B cell (primary cell): ENCODE measurements at regions not wholly inside any gene's neighbourhood (a gene's known extent, or its start where the extent isn't known, plus 50 kb on each side); places are given as distances from the start of the nearest gene placed in this dataset.

Source experiments
- ATAC-seq: fragments of 200-7000 bp; cut with Tn5 transposase; one replicate; pipeline ENCODE4 v1.10.0; 2021; ENCODE audit warnings: low read depth, mild to moderate bottlenecking, moderate number of reproducible peaks, moderate library complexity
- CTCF ChIA-PET: fragments of 350-600 bp; sonication (Branson Sonifier 250); formaldehyde crosslinking; loops from one replicate; lab custom pipeline; 2021; ENCODE audit warnings: antibody characterized with exemption, inconsistent platforms; lab: Charles Lee
- POLR2A ChIA-PET: fragments of 350-600 bp; sonication (Branson Sonifier 250); formaldehyde crosslinking; loops from one replicate; lab custom pipeline; 2021; ENCODE audit warnings: antibody characterized with exemption; lab: Charles Lee
- DNase-seq: peaks from one replicate; pipeline ENCODE4 v3.0.0; 2013
- H2AFZ ChIP-seq: 2 replicates; pipeline ENCODE4 v1.6.1; 2012; ENCODE audit warnings: mild to moderate bottlenecking, low read depth, low read length; ENCODE audit not compliant: insufficient read depth, poor library complexity, severe bottlenecking
- H3K27ac ChIP-seq, 2 donors: 1 replicate in 1 of 2; 2 replicates in 1 of 2; pipeline ENCODE4 v1.5.1; 2012 to 2013; ENCODE audit warnings: low read length in 2 of 2, mild to moderate bottlenecking in 2 of 2, moderate library complexity in 1 of 2
- H3K27me3 ChIP-seq, 4 experiments: fragments of 200-600 bp in 1 of 4; sonication (generic) in 1 of 4; replicated peaks in 1 of 4; 1 replicate in 2 of 4; 2 replicates in 2 of 4; pipeline versions ENCODE4 v1.6.1 to v1.7.0; 2013 to 2016; ENCODE audit warnings: low read length in 3 of 4, mild to moderate bottlenecking in 2 of 4, mixed read lengths in 1 of 4, moderate library complexity in 1 of 4; ENCODE audit not compliant: insufficient read depth in 4 of 4, control insufficient read depth in 3 of 4; ENCODE audit errors: control extremely low read depth in 1 of 4
- H3K36me3 ChIP-seq, 2 experiments: replicated peaks in 1 of 2; 1 replicate in 1 of 2; 2 replicates in 1 of 2; pipeline versions ENCODE4 v1.6.1 to v1.7.1; 2013; ENCODE audit warnings: low read length in 1 of 2; ENCODE audit not compliant: insufficient read depth in 2 of 2, control insufficient read depth in 1 of 2; ENCODE audit errors: control extremely low read depth in 1 of 2, extremely low read depth in 1 of 2
- H3K4me1 ChIP-seq, 2 donors: fragments of 200-600 bp in 1 of 2; sonication (generic) in 1 of 2; 1 replicate in 1 of 2; 2 replicates in 1 of 2; pipeline versions ENCODE4 v1.5.1 to v1.6.1; 2013 to 2017; ENCODE audit warnings: low read length in 2 of 2; ENCODE audit not compliant: control insufficient read depth in 2 of 2, insufficient read depth in 2 of 2
- H3K4me2 ChIP-seq: replicated peaks from 2 replicates; pipeline ENCODE3; 2012; ENCODE audit warnings: mild to moderate bottlenecking, low read depth, low read length; ENCODE audit not compliant: poor library complexity, severe bottlenecking
- H3K4me3 ChIP-seq, 5 experiments: fragments of 200-600 bp in 1 of 5; sonication (generic) in 1 of 5; 1 replicate in 3 of 5; 2 replicates in 2 of 5; pipeline versions ENCODE4 v1.5.1 to v1.7.0; 2011 to 2016; ENCODE audit warnings: low read length in 4 of 5, mild to moderate bottlenecking in 4 of 5, low read depth in 2 of 5, control low read depth in 1 of 5, moderate library complexity in 1 of 5; ENCODE audit not compliant: insufficient read depth in 1 of 5; ENCODE audit errors: control extremely low read depth in 1 of 5, extremely low read depth in 1 of 5
- H3K79me2 ChIP-seq: fragments of 200-600 bp; sonication (generic); one replicate; pipeline ENCODE4 v1.6.0; 2016; ENCODE audit warnings: low read length; ENCODE audit not compliant: control insufficient read depth, insufficient read depth
- H3K9ac ChIP-seq: fragments of 200-600 bp; sonication (generic); 2 replicates; pipeline ENCODE4 v1.6.1; 2017; ENCODE audit warnings: mild to moderate bottlenecking, low read length, moderate library complexity
- H3K9me3 ChIP-seq, 3 donors: one replicate each; pipeline versions ENCODE4 v1.6.1 to v1.7.1; 2013; ENCODE audit warnings: low read length in 2 of 3; ENCODE audit not compliant: control insufficient read depth in 2 of 3, insufficient read depth in 1 of 3; ENCODE audit errors: control extremely low read depth in 1 of 3
- H4K20me1 ChIP-seq: 2 replicates; pipeline ENCODE4 v1.6.0; 2012; ENCODE audit warnings: mild to moderate bottlenecking, low read length; ENCODE audit not compliant: insufficient read depth, control insufficient read depth, poor library complexity, severe bottlenecking
- H3K27ac Mint-ChIP-seq: one replicate; pipeline ENCODE4 v1.8.0; 2021; ENCODE audit warnings: mixed read lengths
- H3K27me3 Mint-ChIP-seq: one replicate; pipeline ENCODE4 v1.8.0; 2021; ENCODE audit warnings: mixed read lengths
- H3K4me1 Mint-ChIP-seq: one replicate; pipeline ENCODE4 v1.8.0; 2021; ENCODE audit warnings: mixed read lengths
- H3K4me3 Mint-ChIP-seq: one replicate; pipeline ENCODE4 v1.8.0; 2021; ENCODE audit warnings: mixed read lengths
- H3K9me3 Mint-ChIP-seq: one replicate; pipeline ENCODE4 v1.8.0; 2022; ENCODE audit warnings: mixed read lengths; ENCODE audit not compliant: insufficient read depth
- CTCF ChIP-seq: fragments of 200-600 bp; IDR thresholded peaks from one replicate; pipeline ENCODE4 v1.8.0; 2022; ENCODE audit warnings: antibody characterized with exemption, mild to moderate bottlenecking
- EZH2 ChIP-seq: IDR thresholded peaks from 2 replicates; pipeline ENCODE4 v1.6.1; 2012; ENCODE audit warnings: borderline replicate concordance, low read depth, mild to moderate bottlenecking, moderate library complexity, low read length; ENCODE audit not compliant: insufficient read depth, poor library complexity, severe bottlenecking
- WGBS: methylation state at CpG from one replicate; pipeline ENCODE4 v1.1.5; 2013; ENCODE audit warnings: missing lambda C conversion rate; ENCODE audit not compliant: insufficient coverage; 5-methylcytosine and 5-hydroxymethylcytosine counted together
- intact Hi-C: fragments of 100-400 bp; cut with micrococcal nuclease; formaldehyde crosslinking; loops from one replicate; pipeline ENCODE4 v1.10.0; 2022

DNA sequence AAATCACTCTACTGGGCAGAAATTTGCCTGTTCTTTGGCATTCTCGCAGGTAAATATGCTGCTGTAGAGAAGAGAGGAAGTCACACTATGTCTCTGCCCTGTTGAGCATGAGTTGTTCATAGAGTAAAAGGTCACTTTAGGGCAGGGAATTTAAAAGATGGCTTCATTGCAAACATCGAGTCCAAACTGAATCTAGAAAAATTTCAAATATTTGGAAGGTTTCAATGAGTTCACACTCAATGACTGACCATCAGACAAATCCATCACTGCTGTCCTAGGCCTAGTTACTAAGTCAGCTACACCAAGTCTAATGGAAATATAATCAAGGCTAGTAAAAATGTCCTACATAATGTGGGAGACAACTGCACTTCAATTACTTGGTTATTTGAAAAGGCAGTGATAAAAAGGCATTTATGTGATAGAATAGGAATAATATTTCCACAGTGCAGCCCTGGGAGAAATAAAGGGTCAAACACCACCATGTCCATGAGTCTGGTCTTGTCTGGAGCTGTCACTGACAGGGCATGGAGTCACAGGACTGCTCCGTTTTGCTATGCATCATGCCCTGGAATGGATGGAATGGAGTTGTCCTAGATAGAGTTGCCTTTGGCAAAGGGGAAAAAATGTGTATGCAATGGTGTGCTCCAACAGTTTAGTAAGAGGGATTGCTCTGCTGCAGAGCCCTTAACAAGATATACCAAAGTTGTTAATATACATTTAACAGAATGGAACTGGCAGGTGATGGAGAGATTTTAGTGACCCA, 218.5 kb upstream of the DAPK1 start:
- CTCF ChIA-PET = no interaction called here
- Mint-ChIP-seq H3K4me1 (no peaks in the 10 kb centered on the region), H3K27me3 (peaks cover 4% of the 10 kb centered on the region), H3K4me3 (no peak overlapping the region), H3K27ac (no peak overlapping the region), H3K9me3 (no peaks in the 10 kb centered on the region)
- Histone ChIP-seq H3K4me2 (no peak overlapping the region), H2AFZ (no peak overlapping the region), H4K20me1 (no peaks in the 10 kb centered on the region), H3K79me2 (no peaks in the 10 kb centered on the region), H3K9ac (no peak overlapping the region), H3K9me3 (no peaks in the 10 kb centered on the region), H3K4me1 (no peaks in the 10 kb centered on the region), H3K4me3 (no peak overlapping the region), H3K36me3 (no peaks in the 10 kb centered on the region), H3K27ac (no peak overlapping the region), H3K27me3 (no peaks in the 10 kb centered on the region)
- WGBS = no CpG with 5 or more reads among the region's 3 CpGs
- no peak for TF ChIP-seq EZH2
- TF ChIP-seq CTCF = no peak
- DNase-seq (no peak), ATAC-seq (no peak)
- POLR2A ChIA-PET = no interaction called here
- intact Hi-C loops = no loop called here

GRCh38 chr9:87280421-87280820, 217.2 kb upstream of the DAPK1 start:
- no peak overlapping the region for H3K9ac ChIP-seq
- H4K20me1 ChIP-seq = no peaks in the 10 kb centered on the region
- ChIA-PET CTCF (no interaction called here), POLR2A (no interaction called here)
- no peaks in the 10 kb centered on the region for H3K27me3 ChIP-seq
- no peak overlapping the region for H3K4me3 ChIP-seq
- Mint-ChIP-seq H3K4me1 (no peaks in the 10 kb centered on the region), H3K9me3 (no peaks in the 10 kb centered on the region), H3K27ac (no peak overlapping the region), H3K4me3 (no peak overlapping the region), H3K27me3 (peaks cover 4% of the 10 kb centered on the region)
- no peak for ATAC-seq
- H3K79me2 ChIP-seq = no peaks in the 10 kb centered on the region
- H3K4me2 ChIP-seq = no peak overlapping the region
- 88% methylated on average over 5 of the region's 5 CpGs for WGBS
- H3K27ac ChIP-seq = no peak overlapping the region
- TF ChIP-seq CTCF = no peak
- TF ChIP-seq EZH2 = no peak
- no peak overlapping the region for H2AFZ ChIP-seq
- no peaks in the 10 kb centered on the region for H3K9me3 ChIP-seq
- no peaks in the 10 kb centered on the region for H3K4me1 ChIP-seq
- no peaks in the 10 kb centered on the region for H3K36me3 ChIP-seq
- intact Hi-C loops = no loop called here
- DNase-seq = no peak
